ENCODE measurements at regions not wholly inside any gene's neighbourhood (a gene's known extent, or its start where the extent isn't known, plus 50 kb on each side); places are given as distances from the start of the nearest gene placed in this dataset.

DNA sequence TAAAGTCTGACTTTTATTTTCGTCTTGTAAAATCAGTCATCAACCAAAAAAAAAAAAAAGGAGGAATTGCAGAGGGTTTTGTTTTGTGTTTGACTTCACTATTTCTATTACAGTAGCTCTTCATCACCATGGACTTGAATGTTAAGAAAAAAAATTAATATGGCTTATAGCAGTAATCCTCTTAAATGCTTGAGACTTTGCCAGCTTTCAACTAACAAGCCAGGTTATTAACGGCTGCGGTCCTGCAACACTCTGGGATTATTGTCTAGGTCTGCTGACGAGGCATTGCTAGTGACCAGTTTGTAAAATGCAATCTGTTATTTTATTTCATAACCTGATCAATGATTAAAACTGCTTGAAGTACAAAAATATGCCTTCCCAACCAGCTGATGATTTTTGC lies 647.2 kb upstream of the KLHL1 start:
- no peak for TF ChIP-seq EZH2 (IDR thresholded peaks at IDR 0.05; ENCODE audit: borderline replicate concordance)
- TF ChIP-seq, protein P1, sequence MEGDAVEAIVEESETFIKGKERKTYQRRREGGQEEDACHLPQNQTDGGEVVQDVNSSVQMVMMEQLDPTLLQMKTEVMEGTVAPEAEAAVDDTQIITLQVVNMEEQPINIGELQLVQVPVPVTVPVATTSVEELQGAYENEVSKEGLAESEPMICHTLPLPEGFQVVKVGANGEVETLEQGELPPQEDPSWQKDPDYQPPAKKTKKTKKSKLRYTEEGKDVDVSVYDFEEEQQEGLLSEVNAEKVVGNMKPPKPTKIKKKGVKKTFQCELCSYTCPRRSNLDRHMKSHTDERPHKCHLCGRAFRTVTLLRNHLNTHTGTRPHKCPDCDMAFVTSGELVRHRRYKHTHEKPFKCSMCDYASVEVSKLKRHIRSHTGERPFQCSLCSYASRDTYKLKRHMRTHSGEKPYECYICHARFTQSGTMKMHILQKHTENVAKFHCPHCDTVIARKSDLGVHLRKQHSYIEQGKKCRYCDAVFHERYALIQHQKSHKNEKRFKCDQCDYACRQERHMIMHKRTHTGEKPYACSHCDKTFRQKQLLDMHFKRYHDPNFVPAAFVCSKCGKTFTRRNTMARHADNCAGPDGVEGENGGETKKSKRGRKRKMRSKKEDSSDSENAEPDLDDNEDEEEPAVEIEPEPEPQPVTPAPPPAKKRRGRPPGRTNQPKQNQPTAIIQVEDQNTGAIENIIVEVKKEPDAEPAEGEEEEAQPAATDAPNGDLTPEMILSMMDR (IDR thresholded peaks at IDR 0.05; ENCODE audit: poor library complexity) = no peak

All from hepatocyte (in vitro differentiated cells).